GM18520 (cell line): ENCODE measurements at regions not wholly inside any gene's neighbourhood (a gene's known extent, or its start where the extent isn't known, plus 50 kb on each side); places are given as distances from the start of the nearest gene placed in this dataset.
A peak's percentile ranks its signal among the peaks of the same experiment; 100 is the strongest.

Experiments used
- ATAC-seq: cut with Tn5 transposase; IDR thresholded peaks from one replicate; pipeline ENCODE4 v1.9.1; 2021; ENCODE audit not compliant: unreplicated experiment

DNA sequence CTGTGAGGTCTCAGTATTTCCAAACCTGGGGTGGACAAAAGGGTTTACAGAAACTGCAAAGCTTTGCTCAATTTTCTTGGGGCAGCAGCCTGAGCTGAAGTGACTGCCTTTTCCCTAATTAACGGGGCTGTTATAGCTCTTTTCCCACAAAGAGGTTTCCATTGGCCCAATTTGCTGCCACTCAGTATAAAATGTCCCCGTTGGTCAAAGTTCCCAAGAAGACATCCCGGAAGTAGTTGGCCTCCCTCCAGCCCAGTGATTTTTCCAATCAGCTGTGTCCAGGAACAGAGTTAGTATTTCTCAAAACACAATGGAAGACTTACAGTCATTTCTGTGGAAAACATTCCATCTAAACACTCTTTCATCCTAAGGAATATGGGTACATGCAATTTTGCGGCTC lies 643.6 kb downstream of the ACTL7B start:
- ATAC-seq = no peak

DNA sequence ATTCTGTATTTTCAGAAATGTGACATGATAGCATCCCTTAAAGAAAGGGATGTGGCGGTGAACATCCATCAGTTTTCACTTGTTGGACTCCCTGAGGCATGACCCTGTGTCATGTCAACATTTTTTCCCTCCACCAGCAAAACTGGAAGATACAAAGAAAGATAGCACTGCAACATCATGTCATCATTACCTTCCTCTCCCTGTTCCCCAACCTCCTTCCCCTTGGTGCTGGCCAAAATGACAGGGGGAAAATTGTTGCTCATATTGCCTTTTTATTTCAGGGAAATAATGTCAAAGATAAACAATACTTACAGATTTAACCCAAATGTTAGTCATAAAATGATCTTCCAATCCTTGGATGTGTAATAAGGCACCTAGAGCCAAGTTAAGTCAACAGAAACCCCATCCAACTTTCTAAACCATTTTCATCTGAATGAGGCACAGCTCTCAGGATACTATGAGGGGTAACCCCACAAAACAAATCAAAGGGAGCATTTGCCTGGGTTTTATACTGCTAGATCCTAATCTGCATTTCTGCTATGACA lies 644.3 kb downstream of the ACTL7B start:
- ATAC-seq = no peak

DNA sequence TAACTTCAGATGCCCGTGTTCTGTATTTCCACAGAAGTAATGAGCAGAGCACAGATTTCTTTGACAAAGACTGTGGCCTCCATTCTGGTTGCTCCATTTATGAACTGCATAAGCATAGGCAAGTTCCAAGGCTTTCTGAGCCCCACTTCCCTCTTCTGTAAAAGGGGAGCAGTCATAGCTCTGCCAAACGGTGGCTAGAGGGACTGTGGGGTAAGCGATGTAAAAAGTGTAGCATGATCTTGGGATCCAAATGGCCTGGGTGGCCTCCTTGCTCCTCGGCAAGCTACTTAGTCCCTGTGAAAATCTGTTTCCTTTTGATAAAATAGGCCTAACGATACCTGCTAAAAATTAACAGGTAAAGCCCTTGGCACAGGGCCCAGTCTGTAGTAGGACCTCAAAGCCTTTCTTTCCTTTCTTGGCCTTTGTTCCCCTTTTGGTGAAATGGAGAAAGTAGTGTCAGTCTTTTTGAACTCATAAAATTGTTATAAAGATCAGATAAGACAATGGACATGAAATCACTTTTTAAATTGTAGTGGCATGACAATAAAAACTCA lies 646.6 kb downstream of the ACTL7B start:
- ATAC-seq = no peak

DNA sequence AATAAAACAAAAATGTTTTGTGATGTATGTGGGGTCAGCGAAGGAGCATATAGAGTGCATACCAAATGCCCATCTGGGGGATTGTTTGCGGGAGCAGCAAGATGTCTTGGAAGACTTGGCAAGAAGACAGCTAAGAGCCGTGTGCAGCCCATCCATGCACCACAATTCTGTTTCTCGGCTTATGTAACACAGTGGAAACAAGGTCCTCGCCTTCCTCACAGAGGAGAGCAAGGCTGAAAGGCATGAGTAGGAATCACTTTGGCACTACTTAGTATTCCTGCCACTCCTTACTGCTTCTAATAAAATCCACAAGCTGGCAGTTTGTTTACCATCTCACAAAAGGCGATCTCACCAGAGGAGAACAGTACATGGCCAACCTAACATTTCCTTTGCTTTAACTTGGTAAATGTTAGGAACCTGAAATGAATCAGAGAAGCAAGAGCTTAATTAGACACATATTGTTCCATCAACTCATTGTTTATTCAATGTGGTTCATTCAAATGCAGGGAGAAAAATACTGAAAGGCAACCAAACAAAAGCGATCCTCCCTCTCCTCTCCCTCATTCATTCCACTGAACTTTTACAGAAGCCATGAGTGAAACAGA lies 648.1 kb downstream of the ACTL7B start:
- no peak for ATAC-seq

DNA sequence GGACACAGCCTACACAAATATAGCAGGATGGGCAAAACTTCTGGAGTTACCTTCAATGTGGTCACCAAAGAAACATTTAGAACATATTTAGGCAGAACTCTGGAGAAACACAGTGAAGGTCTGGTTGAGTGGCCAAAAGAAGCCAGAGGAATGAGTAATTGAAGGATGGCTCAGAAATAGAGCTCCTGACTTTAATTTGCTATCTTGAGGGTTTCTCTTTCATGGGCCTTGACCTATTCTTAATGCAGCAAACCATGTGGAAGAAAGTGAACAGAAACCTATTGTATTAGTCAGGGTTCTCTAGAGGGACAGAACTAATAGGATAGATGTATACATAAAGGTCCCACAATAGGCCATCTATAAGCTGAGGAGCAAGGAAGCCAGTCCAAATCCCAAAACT lies 650.5 kb downstream of the ACTL7B start:
- no peak for ATAC-seq

DNA sequence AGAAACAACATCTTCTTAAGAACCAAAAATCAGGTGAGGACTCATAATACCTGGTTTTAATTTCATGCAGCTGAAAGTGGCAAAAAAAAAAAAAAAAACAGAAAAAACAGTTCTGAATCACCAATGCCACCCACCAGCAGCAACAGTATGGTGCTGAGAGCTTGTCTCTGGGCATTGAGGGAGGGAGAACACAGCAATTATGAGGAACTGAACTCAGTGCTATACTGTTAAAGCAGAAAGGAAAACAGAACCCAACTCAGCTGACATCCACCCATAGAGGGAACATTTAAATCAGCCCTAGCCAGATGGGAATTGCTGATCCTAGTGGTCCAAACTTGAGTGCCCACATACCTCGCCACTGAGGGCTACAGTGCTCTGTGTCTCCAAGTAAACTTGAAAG lies 657.9 kb downstream of the ACTL7B start:
- no peak for ATAC-seq

DNA sequence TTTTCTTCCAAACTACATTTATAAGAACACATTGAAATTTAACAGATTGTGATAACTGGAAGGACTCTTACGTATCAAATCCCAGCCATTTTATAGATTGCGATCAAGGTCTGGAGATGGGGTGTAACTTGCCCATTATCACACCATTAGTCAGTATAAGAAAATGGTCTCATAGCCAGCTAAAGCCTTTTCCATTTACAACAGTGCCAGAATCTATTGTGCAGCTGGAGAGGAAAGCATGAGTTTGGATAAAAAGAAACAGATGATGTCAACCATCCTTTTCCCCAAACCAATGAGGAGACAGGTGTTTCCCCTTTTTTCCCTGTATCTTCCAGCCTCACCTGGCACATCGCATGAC lies 658.8 kb downstream of the ACTL7B start:
- no peak for ATAC-seq

DNA sequence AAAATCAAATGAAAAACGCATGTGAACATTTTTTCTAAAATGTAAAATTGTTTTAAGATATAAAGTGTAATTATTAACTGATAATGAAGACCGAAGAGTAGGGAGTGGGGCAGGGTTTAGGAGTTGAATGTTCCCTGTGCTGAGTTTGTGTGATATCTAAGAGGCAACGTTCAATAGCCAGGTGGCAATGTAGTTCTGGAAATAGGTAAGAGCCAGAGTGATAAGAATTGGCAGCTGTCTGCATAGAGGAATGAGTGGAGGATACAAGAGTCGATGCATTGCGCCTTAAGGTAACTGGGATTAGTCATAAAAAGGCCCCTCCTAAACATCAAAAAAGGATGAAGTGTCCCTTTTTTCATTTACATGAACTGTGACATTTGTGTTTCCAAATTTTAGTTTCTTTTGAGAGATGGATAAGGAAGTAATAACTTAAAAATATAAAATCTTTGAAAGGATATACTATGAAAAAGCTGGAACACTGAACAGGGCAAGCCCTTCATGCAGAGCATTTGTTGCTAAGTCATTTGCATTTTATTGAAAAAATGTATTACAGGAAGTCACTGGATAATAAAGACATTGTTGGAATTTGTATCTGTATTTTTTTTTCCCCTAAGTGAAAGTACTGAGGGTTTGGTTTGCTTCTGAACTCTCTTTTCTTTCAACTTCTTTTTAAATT lies 659.3 kb downstream of the ACTL7B start:
- no peak for ATAC-seq

DNA sequence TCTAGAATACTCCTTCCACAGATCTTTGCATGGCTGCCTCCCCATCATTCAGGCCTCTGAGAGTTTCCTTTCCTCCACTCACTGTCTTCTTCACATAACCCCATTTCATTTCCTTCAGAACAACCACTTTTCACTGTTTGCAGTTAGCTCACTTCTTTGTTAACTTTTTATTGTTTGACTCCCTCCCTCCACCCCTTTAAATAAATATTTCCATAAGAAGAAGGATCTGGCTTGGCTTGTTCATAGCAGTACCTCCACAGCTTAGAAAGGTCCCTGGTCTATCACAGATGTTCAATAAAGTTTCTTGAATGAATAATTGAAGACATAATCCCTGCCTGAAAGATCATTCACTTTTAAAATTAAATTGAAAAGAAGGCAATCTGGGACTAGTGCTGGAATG lies 661.6 kb downstream of the ACTL7B start:
- no peak for ATAC-seq

DNA sequence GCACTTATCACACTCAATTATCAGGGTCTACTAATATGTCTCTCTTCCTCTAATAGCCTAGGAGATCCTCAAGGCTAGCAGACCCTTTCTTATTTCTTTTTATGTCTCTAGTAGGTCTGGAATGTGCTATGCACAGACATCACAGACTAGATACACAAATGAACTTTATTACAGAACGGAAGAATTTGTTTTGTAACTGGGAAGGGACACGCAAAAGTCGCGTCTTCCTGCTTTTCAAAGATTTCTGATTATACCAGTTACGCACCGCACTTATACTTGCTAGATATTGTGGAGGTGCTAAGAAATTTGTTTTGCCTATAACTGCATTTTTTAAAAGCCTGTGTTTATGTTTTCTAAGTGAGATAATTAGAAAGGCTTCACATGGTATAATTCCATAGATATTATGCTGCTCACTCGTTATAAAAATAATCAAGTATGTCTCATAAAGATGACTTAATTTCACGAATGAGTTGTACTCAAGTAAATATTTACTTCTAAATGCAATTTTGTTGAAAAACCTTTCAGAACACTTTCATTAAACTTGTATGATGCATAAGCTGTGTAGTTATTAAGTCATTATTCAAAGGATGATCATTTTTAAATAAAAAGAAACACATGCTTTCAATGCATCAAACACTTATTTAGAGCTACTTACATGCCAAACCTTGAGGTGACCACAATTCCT lies 662.6 kb downstream of the ACTL7B start:
- no peak for ATAC-seq

DNA sequence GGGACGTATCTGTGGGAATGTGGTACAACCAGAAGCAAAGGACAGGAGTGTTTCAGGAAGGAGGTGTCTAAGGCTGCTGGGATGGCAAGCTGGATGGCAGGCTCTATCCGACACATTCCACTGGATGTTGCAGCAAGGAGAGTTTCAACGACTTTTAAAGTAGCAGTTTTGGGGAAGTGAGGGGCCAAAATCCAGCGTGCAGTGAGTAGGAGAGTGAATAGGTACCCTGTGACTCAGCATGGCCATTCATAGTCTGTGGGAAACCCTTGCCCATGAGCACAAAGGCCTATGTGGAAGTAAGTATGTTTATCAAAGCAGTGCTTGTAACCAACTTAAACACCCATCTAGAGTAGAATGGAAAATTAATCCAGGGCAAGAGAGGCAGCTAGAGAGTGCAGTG lies 664.7 kb downstream of the ACTL7B start:
- ATAC-seq = no peak

DNA sequence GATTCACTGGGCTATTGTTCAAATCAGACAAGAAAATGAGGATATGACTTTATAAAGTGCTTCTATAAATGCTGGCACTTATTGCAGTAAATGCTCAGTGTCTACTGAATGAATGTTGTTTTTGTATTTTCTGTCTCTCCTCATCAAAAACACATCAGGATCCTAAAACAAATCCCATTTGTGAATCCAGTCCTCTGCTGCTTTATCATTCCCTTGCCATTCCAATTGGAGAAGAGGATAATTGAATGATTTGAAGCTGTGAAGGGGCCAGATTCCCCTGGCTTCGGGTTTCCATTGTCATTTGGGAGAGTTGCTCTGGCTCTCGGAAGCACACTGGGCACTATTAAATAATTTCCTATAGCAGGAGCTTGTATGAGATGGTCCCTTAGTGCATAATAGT lies 666.8 kb downstream of the ACTL7B start:
- no peak for ATAC-seq

DNA sequence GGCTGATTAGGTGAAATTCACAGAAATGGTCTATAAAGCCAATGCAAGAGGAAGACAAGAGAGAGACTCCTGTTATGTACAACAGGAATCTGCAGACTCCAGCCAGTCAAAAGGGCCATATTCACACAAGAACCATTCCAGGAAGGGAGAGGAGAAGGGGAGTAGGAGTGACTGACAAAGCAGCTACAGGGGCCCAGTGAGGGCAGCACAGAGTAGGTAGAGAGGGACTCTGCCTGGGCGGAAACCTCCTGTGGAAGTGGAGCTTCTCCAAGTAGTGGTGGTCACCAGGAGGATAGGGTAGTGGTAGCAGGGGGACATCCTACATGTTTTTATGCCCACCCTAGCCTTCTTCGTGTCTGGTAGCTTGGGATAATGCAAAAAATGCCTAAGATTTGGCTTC lies 667.3 kb downstream of the ACTL7B start:
- ATAC-seq = no peak

DNA sequence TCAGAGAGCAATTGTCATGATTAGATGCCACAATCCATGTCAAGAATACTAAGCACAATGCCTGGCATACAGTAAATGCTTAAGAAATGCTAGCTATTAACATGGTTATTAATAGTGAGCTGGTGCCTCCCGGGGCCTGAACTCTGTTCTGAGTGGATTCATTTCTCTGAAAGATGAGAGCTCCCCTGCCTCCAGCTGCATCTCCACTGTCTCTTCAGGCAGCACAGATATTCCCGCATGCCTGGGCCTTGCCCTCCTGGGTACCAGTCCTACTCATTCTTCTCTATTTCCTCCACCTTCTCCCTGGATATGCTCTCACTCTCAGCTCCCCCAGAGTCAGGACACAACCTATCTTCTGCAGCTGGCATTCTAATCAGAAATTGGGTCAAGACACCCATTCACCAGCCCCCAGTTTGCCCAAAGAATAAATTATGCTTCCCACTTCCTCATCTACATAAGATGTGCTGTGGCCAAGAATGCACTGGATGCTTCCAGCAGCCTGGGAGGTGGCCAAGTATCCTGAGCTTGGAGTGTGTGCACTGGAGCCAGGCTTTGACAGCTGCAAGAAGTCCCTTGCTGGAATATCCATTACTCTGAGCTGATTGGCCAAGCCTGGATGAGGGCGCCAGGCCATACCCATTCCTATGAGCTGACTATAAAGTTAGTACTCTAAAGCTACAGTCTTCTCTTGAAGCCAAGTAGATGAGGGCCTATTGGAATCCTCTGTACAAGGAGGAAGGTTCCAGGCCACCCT lies 669.0 kb downstream of the ACTL7B start:
- ATAC-seq = no peak

DNA sequence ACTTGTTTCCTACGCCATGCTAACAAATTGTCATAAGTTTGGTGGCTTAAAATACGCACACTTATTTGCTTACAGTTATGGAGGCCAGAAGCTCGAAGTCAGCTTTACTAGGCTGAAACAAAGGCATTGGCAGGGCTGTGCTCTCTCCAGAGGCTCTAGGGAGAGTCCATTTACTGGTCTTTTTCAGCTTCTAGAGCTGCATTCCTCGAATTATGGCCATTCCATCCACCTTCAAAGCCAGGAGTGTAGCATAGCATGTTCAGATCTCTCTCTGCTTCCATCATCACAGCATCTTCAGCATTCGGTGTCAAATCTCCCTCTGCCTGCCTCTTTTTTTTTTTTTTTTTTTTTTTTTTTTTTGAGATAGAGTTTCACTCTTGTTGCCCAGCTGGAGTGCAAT lies 670.2 kb downstream of the ACTL7B start:
- ATAC-seq = no peak

DNA sequence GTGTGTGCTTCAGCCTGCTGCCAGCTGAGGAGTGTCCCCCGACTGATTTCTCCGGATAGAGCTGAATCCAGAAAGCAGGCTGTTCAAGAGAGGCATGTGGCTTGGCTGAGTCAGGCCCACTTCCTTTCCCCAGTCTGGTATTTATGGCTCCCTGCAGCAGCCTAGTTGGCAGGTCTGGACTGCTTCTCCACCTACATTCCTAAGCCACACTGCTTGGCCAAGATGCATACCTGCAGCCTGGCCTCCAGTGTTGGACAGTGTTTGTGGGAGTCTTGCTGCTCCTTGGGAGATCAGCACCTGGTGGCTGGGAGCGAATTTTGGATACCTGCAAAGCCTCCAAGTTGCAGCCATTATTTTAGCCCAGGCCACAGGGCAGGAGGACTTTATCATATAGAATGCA lies 670.8 kb downstream of the ACTL7B start:
- no peak for ATAC-seq

DNA sequence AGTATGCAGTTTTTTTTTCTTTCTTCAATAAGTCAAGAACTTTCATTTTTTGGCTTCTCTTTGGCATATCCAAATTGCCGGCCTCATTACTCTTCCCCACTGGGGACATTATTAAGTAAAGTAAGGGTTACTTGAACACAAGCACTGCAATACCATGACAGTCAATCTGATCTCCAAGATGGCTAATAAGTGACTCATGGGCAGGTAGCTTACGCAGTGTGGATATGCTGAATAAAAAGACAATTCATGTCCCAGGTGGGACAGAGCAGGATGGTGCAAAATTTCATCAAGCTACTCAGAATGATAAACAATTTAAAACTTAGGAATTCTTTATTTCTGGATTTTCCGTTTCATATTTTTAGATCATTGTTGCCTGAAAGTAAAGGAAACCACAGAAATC lies 671.8 kb downstream of the ACTL7B start:
- ATAC-seq = no peak

DNA sequence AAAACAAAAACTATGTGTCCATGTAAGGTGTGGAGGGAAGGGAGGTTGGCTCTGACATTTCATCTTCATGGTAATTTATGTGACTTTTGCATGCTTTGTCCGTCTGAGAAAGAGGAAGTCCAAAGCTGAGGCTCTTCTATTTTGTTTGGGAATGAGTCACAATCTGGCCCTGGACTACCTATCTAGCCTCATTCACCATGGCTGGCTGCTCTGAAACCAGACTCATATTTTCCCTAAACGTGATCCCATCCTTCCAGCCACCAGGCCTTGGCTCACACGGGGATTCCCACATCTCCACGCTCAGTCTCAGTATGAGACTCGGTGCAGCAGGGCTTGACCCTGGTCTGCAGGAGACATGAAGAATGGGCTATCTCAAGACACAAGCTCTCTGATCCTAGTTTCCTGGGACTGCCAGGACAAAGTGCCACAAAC lies 672.8 kb downstream of the ACTL7B start:
- ATAC-seq = peak; percentile 64

DNA sequence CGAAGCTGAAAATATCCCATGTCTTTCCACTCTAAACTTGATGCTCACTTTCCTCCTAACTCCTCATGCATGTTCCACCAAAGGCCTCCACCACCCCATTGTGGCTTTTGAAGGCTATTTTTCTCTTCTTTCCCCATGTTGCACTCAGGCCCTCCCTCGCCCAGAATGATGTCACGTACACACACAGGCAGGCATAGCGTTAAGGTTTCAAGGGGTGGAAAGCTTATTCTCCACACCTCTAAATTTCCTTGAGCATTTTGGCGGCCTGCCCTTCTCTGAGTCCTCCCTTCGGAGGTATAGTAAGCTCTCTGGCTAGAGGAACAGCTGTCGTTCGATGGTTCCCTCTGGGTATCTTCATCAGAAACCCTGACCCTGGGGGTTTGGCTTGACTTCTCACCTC lies 673.5 kb downstream of the ACTL7B start:
- ATAC-seq = no peak

DNA sequence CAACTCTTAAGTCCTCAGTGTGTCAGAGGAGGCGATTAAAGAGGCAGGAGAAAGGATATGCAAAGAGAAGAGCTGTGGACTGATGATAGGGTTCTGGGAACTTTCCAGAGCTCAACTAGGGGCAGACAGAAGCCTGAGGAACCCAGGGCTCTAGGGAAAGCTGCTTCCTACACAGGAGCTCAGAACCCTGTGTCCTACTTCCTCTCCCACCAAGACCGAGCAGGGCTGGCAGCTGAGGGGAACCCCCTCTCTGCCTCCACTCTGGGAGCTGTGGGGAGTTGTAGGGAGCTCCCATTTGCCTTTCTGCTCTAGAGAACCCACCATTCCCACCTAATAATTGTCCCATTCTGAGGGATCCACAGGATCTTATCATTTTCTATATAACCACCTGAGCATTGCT lies 674.3 kb downstream of the ACTL7B start:
- no peak for ATAC-seq

DNA sequence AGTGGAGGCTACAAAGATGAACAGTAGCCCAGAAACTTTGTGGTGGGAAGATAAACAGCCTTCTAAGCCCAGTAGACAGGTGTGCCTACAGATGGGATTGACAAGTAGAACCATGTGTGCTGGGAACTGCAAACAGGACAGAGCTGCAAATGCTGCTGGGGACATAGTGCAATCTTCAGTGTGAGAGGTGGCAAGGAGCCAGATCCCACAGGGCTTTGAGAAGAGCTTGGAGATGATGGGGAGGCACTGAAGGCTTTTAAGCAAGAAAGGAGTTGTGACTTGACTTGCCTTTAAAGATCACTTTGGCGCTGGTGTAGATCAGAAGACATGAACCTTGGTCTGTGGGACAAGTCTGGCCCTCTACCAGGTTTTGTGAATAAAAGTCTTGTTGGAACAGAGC lies 675.2 kb downstream of the ACTL7B start:
- no peak for ATAC-seq
